Keratinocyte (primary cell): ENCODE measurements at regions not wholly inside any gene's neighbourhood (a gene's known extent, or its start where the extent isn't known, plus 50 kb on each side); places are given as distances from the start of the nearest gene placed in this dataset.

Source experiments
- DNase-seq: peaks from one replicate; pipeline ENCODE4 v3.0.0-alpha.2; 2011; ENCODE audit warnings: low read depth, missing footprints, low spot score
- FAIRE-seq: peaks from 2 replicates; lab custom pipeline; 2011; peaks lifted over from hg19 to GRCh38; lab: Jason Lieb, UNC
- H2AFZ ChIP-seq: 2 replicates; pipeline ENCODE4 v1.6.0; 2012; ENCODE audit warnings: low read length, control low read depth, inconsistent platforms; ENCODE audit not compliant: control insufficient read depth
- H3K27ac ChIP-seq: 2 replicates; pipeline ENCODE4 v1.5.1; 2011; ENCODE audit warnings: low read length; ENCODE audit not compliant: control insufficient read depth, insufficient read depth
- H3K27me3 ChIP-seq: 3 replicates; pipeline ENCODE4 v1.6.0; 2011; ENCODE audit warnings: low read length; ENCODE audit not compliant: control insufficient read depth, insufficient read depth; ENCODE audit errors: extremely low read depth
- H3K36me3 ChIP-seq, 2 experiments: 2 replicates in 1 of 2; 3 replicates in 1 of 2; pipeline ENCODE4 v1.5.1; 2011; ENCODE audit warnings: low read length in 2 of 2, mild to moderate bottlenecking in 1 of 2; ENCODE audit not compliant: control insufficient read depth in 2 of 2, insufficient read depth in 2 of 2; ENCODE audit errors: extremely low read depth in 1 of 2
- H3K4me1 ChIP-seq: 3 replicates; pipeline ENCODE4 v1.5.1; 2011; ENCODE audit warnings: low read length; ENCODE audit not compliant: control insufficient read depth, insufficient read depth; ENCODE audit errors: extremely low read depth
- H3K4me2 ChIP-seq: 3 replicates; pipeline ENCODE4 v1.6.0; 2011; ENCODE audit warnings: low read depth, low read length; ENCODE audit not compliant: control insufficient read depth, insufficient read depth; ENCODE audit errors: extremely low read depth
- H3K4me3 ChIP-seq, 3 experiments: fragments of 200-600 bp in 1 of 3; sonication (generic) in 1 of 3; 2 replicates in 2 of 3; 3 replicates in 1 of 3; pipeline ENCODE4 v1.5.1; 2011 to 2016; ENCODE audit warnings: low read length in 3 of 3, mild to moderate bottlenecking in 3 of 3, control low read depth in 2 of 3, inconsistent platforms in 1 of 3, low read depth in 1 of 3, mixed read lengths in 1 of 3, mixed run types in 1 of 3, moderate library complexity in 1 of 3; ENCODE audit not compliant: control insufficient read depth in 2 of 3, insufficient read depth in 2 of 3; ENCODE audit errors: extremely low read depth in 1 of 3
- H3K79me2 ChIP-seq: 2 replicates; pipeline ENCODE4 v1.6.0; 2012; ENCODE audit warnings: low read length; ENCODE audit not compliant: control insufficient read depth, insufficient read depth
- H3K9ac ChIP-seq: 3 replicates; pipeline ENCODE4 v1.6.0; 2011; ENCODE audit warnings: low read length; ENCODE audit not compliant: control insufficient read depth, insufficient read depth; ENCODE audit errors: extremely low read depth
- H3K9me1 ChIP-seq: 3 replicates; pipeline ENCODE4 v1.6.0; 2011; ENCODE audit warnings: low read length; ENCODE audit not compliant: control insufficient read depth, insufficient read depth; ENCODE audit errors: extremely low read depth
- H3K9me3 ChIP-seq: 2 replicates; pipeline ENCODE4 v1.5.1; 2012; ENCODE audit warnings: low read depth, low read length; ENCODE audit not compliant: control insufficient read depth
- H4K20me1 ChIP-seq: 3 replicates; pipeline ENCODE4 v1.6.0; 2011; ENCODE audit warnings: low read length; ENCODE audit not compliant: control insufficient read depth, insufficient read depth; ENCODE audit errors: extremely low read depth
- CTCF ChIP-seq, 3 experiments: IDR thresholded peaks in 1 of 3; conservative IDR thresholded peaks in 1 of 3; optimal IDR thresholded peaks in 1 of 3; 2 replicates in 2 of 3; 3 replicates in 1 of 3; pipeline versions ENCODE3 to v1.5.1; 2011; ENCODE audit warnings: low read length in 3 of 3, mild to moderate bottlenecking in 3 of 3, moderate library complexity in 2 of 3, control low read depth in 1 of 3, inconsistent platforms in 1 of 3; ENCODE audit not compliant: insufficient read depth in 2 of 3; ENCODE audit errors: extremely low read depth in 1 of 3
- EZH2 ChIP-seq: IDR thresholded peaks from one replicate; pipeline ENCODE4 v1.6.1; 2012; ENCODE audit warnings: inconsistent platforms, mild to moderate bottlenecking, low read length, moderate library complexity
- dilution Hi-C: fragments of 300-500 bp; cut with MboI; formaldehyde crosslinking; loops from one replicate; pipeline ENCODE4 v1.7.0; 2020; ENCODE audit warnings: low sequenced_read_pairs; ENCODE audit not compliant: extremely low pct_ligation_motif_present

GRCh38 chr6:81909981-81910900, 157.8 kb upstream of the TENT5A start:
- dilution Hi-C loops: no loop called here
- no peak overlapping the region for H3K4me2 ChIP-seq
- H2AFZ ChIP-seq: peak overlapping the region; percentile 28
- H3K9me1 ChIP-seq: no peaks in the 10 kb centered on the region
- no peak overlapping the region for H3K4me3 ChIP-seq
- H4K20me1 ChIP-seq: no peaks in the 10 kb centered on the region
- H3K9ac ChIP-seq: no peak overlapping the region
- FAIRE-seq (no peak), DNase-seq (no peak)
- H3K4me1 ChIP-seq: peaks cover 5% of the 10 kb centered on the region
- H3K79me2 ChIP-seq: no peaks in the 10 kb centered on the region
- no peak overlapping the region for H3K27ac ChIP-seq
- no peaks in the 10 kb centered on the region for H3K9me3 ChIP-seq
- no peaks in the 10 kb centered on the region for H3K36me3 ChIP-seq
- peak in 1 of 3 experiments; percentile 15 for TF ChIP-seq CTCF (optimal IDR thresholded peaks at IDR 0.05 in 1 of 3, IDR thresholded peaks at IDR 0.05 in 1 of 3, conservative IDR thresholded peaks at IDR 0.05 in 1 of 3; ENCODE audit: extremely low read depth in 1 of 3, insufficient read depth in 2 of 3, low read length in 3 of 3)
- no peak for TF ChIP-seq EZH2
- H3K27me3 ChIP-seq: no peaks in the 10 kb centered on the region

GRCh38 chr6:81909162-81909561, 156.7 kb upstream of the TENT5A start:
- no peak overlapping the region for H3K4me2 ChIP-seq
- H3K36me3 ChIP-seq: no peaks in the 10 kb centered on the region
- TF ChIP-seq CTCF (optimal IDR thresholded peaks at IDR 0.05 in 1 of 3, IDR thresholded peaks at IDR 0.05 in 1 of 3, conservative IDR thresholded peaks at IDR 0.05 in 1 of 3; ENCODE audit: extremely low read depth in 1 of 3, insufficient read depth in 2 of 3, low read length in 3 of 3): no peak
- TF ChIP-seq EZH2: no peak
- no peak for DNase-seq
- H3K9ac ChIP-seq: no peak overlapping the region
- no peaks in the 10 kb centered on the region for H3K27me3 ChIP-seq
- H4K20me1 ChIP-seq: no peaks in the 10 kb centered on the region
- dilution Hi-C loops: no loop called here
- FAIRE-seq: no peak
- peaks cover 5% of the 10 kb centered on the region for H3K4me1 ChIP-seq
- H3K79me2 ChIP-seq: no peaks in the 10 kb centered on the region
- no peaks in the 10 kb centered on the region for H3K9me3 ChIP-seq
- no peaks in the 10 kb centered on the region for H3K9me1 ChIP-seq
- H3K27ac ChIP-seq: no peak overlapping the region
- no peak overlapping the region for H2AFZ ChIP-seq
- H3K4me3 ChIP-seq: no peak overlapping the region
